Keratinocyte (primary cell): ENCODE measurements at regions not wholly inside any gene's neighbourhood (a gene's known extent, or its start where the extent isn't known, plus 50 kb on each side); places are given as distances from the start of the nearest gene placed in this dataset.

Experiments used
- DNase-seq: peaks from one replicate; pipeline ENCODE4 v3.0.0-alpha.2; 2011; ENCODE audit warnings: low read depth, missing footprints, low spot score
- FAIRE-seq: peaks from 2 replicates; lab custom pipeline; 2011; peaks lifted over from hg19 to GRCh38; lab: Jason Lieb, UNC
- H2AFZ ChIP-seq: 2 replicates; pipeline ENCODE4 v1.6.0; 2012; ENCODE audit warnings: low read length, control low read depth, inconsistent platforms; ENCODE audit not compliant: control insufficient read depth
- H3K27ac ChIP-seq: 2 replicates; pipeline ENCODE4 v1.5.1; 2011; ENCODE audit warnings: low read length; ENCODE audit not compliant: control insufficient read depth, insufficient read depth
- H3K27me3 ChIP-seq: 3 replicates; pipeline ENCODE4 v1.6.0; 2011; ENCODE audit warnings: low read length; ENCODE audit not compliant: control insufficient read depth, insufficient read depth; ENCODE audit errors: extremely low read depth
- H3K36me3 ChIP-seq, 2 experiments: 2 replicates in 1 of 2; 3 replicates in 1 of 2; pipeline ENCODE4 v1.5.1; 2011; ENCODE audit warnings: low read length in 2 of 2, mild to moderate bottlenecking in 1 of 2; ENCODE audit not compliant: control insufficient read depth in 2 of 2, insufficient read depth in 2 of 2; ENCODE audit errors: extremely low read depth in 1 of 2
- H3K4me1 ChIP-seq: 3 replicates; pipeline ENCODE4 v1.5.1; 2011; ENCODE audit warnings: low read length; ENCODE audit not compliant: control insufficient read depth, insufficient read depth; ENCODE audit errors: extremely low read depth
- H3K4me2 ChIP-seq: 3 replicates; pipeline ENCODE4 v1.6.0; 2011; ENCODE audit warnings: low read depth, low read length; ENCODE audit not compliant: control insufficient read depth, insufficient read depth; ENCODE audit errors: extremely low read depth
- H3K4me3 ChIP-seq, 3 experiments: fragments of 200-600 bp in 1 of 3; sonication (generic) in 1 of 3; 2 replicates in 2 of 3; 3 replicates in 1 of 3; pipeline ENCODE4 v1.5.1; 2011 to 2016; ENCODE audit warnings: low read length in 3 of 3, mild to moderate bottlenecking in 3 of 3, control low read depth in 2 of 3, inconsistent platforms in 1 of 3, low read depth in 1 of 3, mixed read lengths in 1 of 3, mixed run types in 1 of 3, moderate library complexity in 1 of 3; ENCODE audit not compliant: control insufficient read depth in 2 of 3, insufficient read depth in 2 of 3; ENCODE audit errors: extremely low read depth in 1 of 3
- H3K79me2 ChIP-seq: 2 replicates; pipeline ENCODE4 v1.6.0; 2012; ENCODE audit warnings: low read length; ENCODE audit not compliant: control insufficient read depth, insufficient read depth
- H3K9ac ChIP-seq: 3 replicates; pipeline ENCODE4 v1.6.0; 2011; ENCODE audit warnings: low read length; ENCODE audit not compliant: control insufficient read depth, insufficient read depth; ENCODE audit errors: extremely low read depth
- H3K9me1 ChIP-seq: 3 replicates; pipeline ENCODE4 v1.6.0; 2011; ENCODE audit warnings: low read length; ENCODE audit not compliant: control insufficient read depth, insufficient read depth; ENCODE audit errors: extremely low read depth
- H3K9me3 ChIP-seq: 2 replicates; pipeline ENCODE4 v1.5.1; 2012; ENCODE audit warnings: low read depth, low read length; ENCODE audit not compliant: control insufficient read depth
- H4K20me1 ChIP-seq: 3 replicates; pipeline ENCODE4 v1.6.0; 2011; ENCODE audit warnings: low read length; ENCODE audit not compliant: control insufficient read depth, insufficient read depth; ENCODE audit errors: extremely low read depth
- CTCF ChIP-seq, 3 experiments: IDR thresholded peaks in 1 of 3; conservative IDR thresholded peaks in 1 of 3; optimal IDR thresholded peaks in 1 of 3; 2 replicates in 2 of 3; 3 replicates in 1 of 3; pipeline versions ENCODE3 to v1.5.1; 2011; ENCODE audit warnings: low read length in 3 of 3, mild to moderate bottlenecking in 3 of 3, moderate library complexity in 2 of 3, control low read depth in 1 of 3, inconsistent platforms in 1 of 3; ENCODE audit not compliant: insufficient read depth in 2 of 3; ENCODE audit errors: extremely low read depth in 1 of 3
- EZH2 ChIP-seq: IDR thresholded peaks from one replicate; pipeline ENCODE4 v1.6.1; 2012; ENCODE audit warnings: inconsistent platforms, mild to moderate bottlenecking, low read length, moderate library complexity
- dilution Hi-C: fragments of 300-500 bp; cut with MboI; formaldehyde crosslinking; loops from one replicate; pipeline ENCODE4 v1.7.0; 2020; ENCODE audit warnings: low sequenced_read_pairs; ENCODE audit not compliant: extremely low pct_ligation_motif_present

- dilution Hi-C loops = no loop called here
- Histone ChIP-seq H2AFZ (no peak overlapping the region), H3K4me1 (no peaks in the 10 kb centered on the region), H3K27ac (no peak overlapping the region), H4K20me1 (no peaks in the 10 kb centered on the region), H3K9me3 (no peaks in the 10 kb centered on the region), H3K9me1 (no peaks in the 10 kb centered on the region), H3K4me2 (no peak overlapping the region), H3K9ac (no peak overlapping the region), H3K79me2 (no peaks in the 10 kb centered on the region), H3K36me3 (no peaks in the 10 kb centered on the region), H3K4me3 (no peak overlapping the region), H3K27me3 (peaks cover 3% of the 10 kb centered on the region)
- TF ChIP-seq EZH2 = no peak
- no peak for TF ChIP-seq CTCF (optimal IDR thresholded peaks at IDR 0.05 in 1 of 3, IDR thresholded peaks at IDR 0.05 in 1 of 3, conservative IDR thresholded peaks at IDR 0.05 in 1 of 3; ENCODE audit: extremely low read depth in 1 of 3, insufficient read depth in 2 of 3, low read length in 3 of 3)
- DNase-seq (no peak), FAIRE-seq (no peak)
These were observed 66.1 kb upstream of the PARP1 start for GRCh38 chr1:226474041-226474440.

- no peaks in the 10 kb centered on the region for H3K9me3 ChIP-seq
- H3K79me2 ChIP-seq = no peaks in the 10 kb centered on the region
- peaks cover 3% of the 10 kb centered on the region for H3K27me3 ChIP-seq
- no peak for DNase-seq
- no peaks in the 10 kb centered on the region for H3K9me1 ChIP-seq
- H3K27ac ChIP-seq = no peak overlapping the region
- dilution Hi-C loops = no loop called here
- no peaks in the 10 kb centered on the region for H3K4me1 ChIP-seq
- no peaks in the 10 kb centered on the region for H4K20me1 ChIP-seq
- no peak overlapping the region for H3K4me3 ChIP-seq
- no peak overlapping the region for H3K9ac ChIP-seq
- no peak for FAIRE-seq
- no peak overlapping the region for H3K4me2 ChIP-seq
- H2AFZ ChIP-seq = no peak overlapping the region
- no peak for TF ChIP-seq EZH2
- TF ChIP-seq CTCF (optimal IDR thresholded peaks at IDR 0.05 in 1 of 3, IDR thresholded peaks at IDR 0.05 in 1 of 3, conservative IDR thresholded peaks at IDR 0.05 in 1 of 3; ENCODE audit: extremely low read depth in 1 of 3, insufficient read depth in 2 of 3, low read length in 3 of 3) = no peak
- H3K36me3 ChIP-seq = no peaks in the 10 kb centered on the region
These were observed 66.7 kb upstream of the PARP1 start for GRCh38 chr1:226474443-226475141.
